ENCODE measurements at regions not wholly inside any gene's neighbourhood (a gene's known extent, or its start where the extent isn't known, plus 50 kb on each side); places are given as distances from the start of the nearest gene placed in this dataset.
A peak's percentile ranks its signal among the peaks of the same experiment; 100 is the strongest.
"Not testable (repeated sequence)": the region's sequence is repeated elsewhere in the genome, so short reads cannot be mapped to it uniquely, and the experiment has no call there.

- no peak for DNase-seq
Observed at GRCh38 chr4:170682558-170683294, 593.0 kb upstream of the AADAT start.

GRCh38 chr4:170682087-170682486 lies 592.3 kb upstream of the AADAT start:
- DNase-seq, result not testable (repeated sequence)

GRCh38 chr4:170675568-170676262 lies 586.0 kb upstream of the AADAT start:
- DNase-seq, result no peak

- no peak for DNase-seq
Observed at GRCh38 chr4:170674176-170674575, 584.4 kb upstream of the AADAT start.

GRCh38 chr4:170672381-170672965 lies 582.7 kb upstream of the AADAT start:
- no peak for DNase-seq

- no peak for DNase-seq
Observed at GRCh38 chr4:170671171-170671570, 581.4 kb upstream of the AADAT start.

GRCh38 chr4:170667814-170668213 lies 578.1 kb upstream of the AADAT start:
- no peak for DNase-seq

GRCh38 chr4:170666909-170667308 lies 577.2 kb upstream of the AADAT start:
- no peak for DNase-seq

GRCh38 chr4:170662250-170662649 lies 572.5 kb upstream of the AADAT start:
- DNase-seq, result no peak

- no peak for DNase-seq
Observed at GRCh38 chr4:170657761-170658160, 568.0 kb upstream of the AADAT start.

GRCh38 chr4:170656506-170656905 lies 566.8 kb upstream of the AADAT start:
- DNase-seq, result no peak

- DNase-seq, result no peak
Observed at GRCh38 chr4:170652571-170652970, 562.8 kb upstream of the AADAT start.

GRCh38 chr4:170651786-170652185 lies 562.0 kb upstream of the AADAT start:
- DNase-seq, result no peak

- no peak for DNase-seq
Observed at GRCh38 chr4:170627418-170627817, 537.7 kb upstream of the AADAT start.

- no peak for DNase-seq
Observed at GRCh38 chr4:170623899-170624298, 534.1 kb upstream of the AADAT start.

GRCh38 chr4:170610434-170610833 lies 520.7 kb upstream of the AADAT start:
- no peak for DNase-seq

- DNase-seq, result no peak
Observed at GRCh38 chr4:170599894-170600293, 510.1 kb upstream of the AADAT start.

GRCh38 chr4:170591076-170591475 lies 501.3 kb upstream of the AADAT start:
- DNase-seq, result no peak

GRCh38 chr4:170589597-170590191 lies 499.9 kb upstream of the AADAT start:
- DNase-seq, result peak; percentile 11

GRCh38 chr4:170581969-170582368 lies 492.2 kb upstream of the AADAT start:
- DNase-seq, result no peak

- no peak for DNase-seq
Observed at GRCh38 chr4:170581322-170581721, 491.6 kb upstream of the AADAT start.

GRCh38 chr4:170580651-170581050 lies 490.9 kb upstream of the AADAT start:
- DNase-seq, result no peak

- no peak for DNase-seq
Observed at GRCh38 chr4:170538821-170539473, 449.2 kb upstream of the AADAT start.

Measured in 8988T (cell line).